ENCODE measurements at regions not wholly inside any gene's neighbourhood (a gene's known extent, or its start where the extent isn't known, plus 50 kb on each side); places are given as distances from the start of the nearest gene placed in this dataset.

DNA sequence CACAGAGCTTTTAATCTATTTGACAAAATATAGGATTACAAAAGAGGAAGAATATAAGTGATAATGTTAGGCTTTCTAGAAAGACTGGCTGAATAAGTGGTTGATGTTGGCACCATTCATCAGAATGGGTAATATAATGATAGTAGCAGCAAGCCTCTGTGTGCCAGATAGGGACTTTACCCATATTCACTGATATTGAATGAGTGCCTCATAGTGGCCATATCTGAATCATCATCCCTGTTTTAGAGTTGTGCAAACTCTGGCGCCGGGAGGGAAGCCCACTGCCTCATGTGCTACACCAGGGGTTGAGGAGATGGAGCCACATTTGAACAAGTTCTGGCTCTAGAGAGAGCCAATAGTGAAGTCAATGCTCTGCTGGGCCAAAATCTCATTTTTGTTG lies 368.7 kb upstream of the CRIM1 start:
- TF ChIP-seq, protein P1, sequence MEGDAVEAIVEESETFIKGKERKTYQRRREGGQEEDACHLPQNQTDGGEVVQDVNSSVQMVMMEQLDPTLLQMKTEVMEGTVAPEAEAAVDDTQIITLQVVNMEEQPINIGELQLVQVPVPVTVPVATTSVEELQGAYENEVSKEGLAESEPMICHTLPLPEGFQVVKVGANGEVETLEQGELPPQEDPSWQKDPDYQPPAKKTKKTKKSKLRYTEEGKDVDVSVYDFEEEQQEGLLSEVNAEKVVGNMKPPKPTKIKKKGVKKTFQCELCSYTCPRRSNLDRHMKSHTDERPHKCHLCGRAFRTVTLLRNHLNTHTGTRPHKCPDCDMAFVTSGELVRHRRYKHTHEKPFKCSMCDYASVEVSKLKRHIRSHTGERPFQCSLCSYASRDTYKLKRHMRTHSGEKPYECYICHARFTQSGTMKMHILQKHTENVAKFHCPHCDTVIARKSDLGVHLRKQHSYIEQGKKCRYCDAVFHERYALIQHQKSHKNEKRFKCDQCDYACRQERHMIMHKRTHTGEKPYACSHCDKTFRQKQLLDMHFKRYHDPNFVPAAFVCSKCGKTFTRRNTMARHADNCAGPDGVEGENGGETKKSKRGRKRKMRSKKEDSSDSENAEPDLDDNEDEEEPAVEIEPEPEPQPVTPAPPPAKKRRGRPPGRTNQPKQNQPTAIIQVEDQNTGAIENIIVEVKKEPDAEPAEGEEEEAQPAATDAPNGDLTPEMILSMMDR (IDR thresholded peaks at IDR 0.05; ENCODE audit: insufficient read depth, low read length, poor library complexity, severe bottlenecking): no peak
- TF ChIP-seq EZH2phosphoT487 (conservative IDR thresholded peaks at IDR 0.05; ENCODE audit: low read length): no peak

Data from SU-DHL-6 (cell line).